ENCODE measurements at regions not wholly inside any gene's neighbourhood (a gene's known extent, or its start where the extent isn't known, plus 50 kb on each side); places are given as distances from the start of the nearest gene placed in this dataset.

GRCh38 chr2:194077366-194077765 lies 1579.7 kb upstream of the SLC39A10 start:
- TF ChIP-seq CTCF (IDR thresholded peaks at IDR 0.05 in 2 of 3, conservative IDR thresholded peaks at IDR 0.05 in 1 of 3; ENCODE audit: borderline replicate concordance in 1 of 3, insufficient read depth in 1 of 3, low read depth in 2 of 3, low read length in 2 of 3) (no peak), POLR2AphosphoS5 (IDR thresholded peaks at IDR 0.05; ENCODE audit: low read depth, low read length) (no peak), EZH2 (IDR thresholded peaks at IDR 0.05) (no peak), REST (IDR thresholded peaks at IDR 0.05; ENCODE audit: low read depth) (no peak), POLR2A (IDR thresholded peaks at IDR 0.05; ENCODE audit: borderline replicate concordance, extremely low read depth, insufficient read depth, insufficient read length) (no peak), MAX (IDR thresholded peaks at IDR 0.05) (no peak), EGR1 (IDR thresholded peaks at IDR 0.05; ENCODE audit: low read depth) (no peak), ZFX (IDR thresholded peaks at IDR 0.05) (no peak), CEBPB (IDR thresholded peaks at IDR 0.05; ENCODE audit: low read depth) (no peak)

All from HCT116 (cell line).